Glomerular endothelial cell (primary cell): ENCODE measurements at regions not wholly inside any gene's neighbourhood (a gene's known extent, or its start where the extent isn't known, plus 50 kb on each side); places are given as distances from the start of the nearest gene placed in this dataset.
"Not testable (repeated sequence)": the region's sequence is repeated elsewhere in the genome, so short reads cannot be mapped to it uniquely, and the experiment has no call there.

ENCODE experiments used
- DNase-seq: peaks from one replicate; pipeline ENCODE4 v3.0.0-alpha.2; 2011; ENCODE audit warnings: low read depth, low spot score; ENCODE audit errors: extremely low read depth

DNA sequence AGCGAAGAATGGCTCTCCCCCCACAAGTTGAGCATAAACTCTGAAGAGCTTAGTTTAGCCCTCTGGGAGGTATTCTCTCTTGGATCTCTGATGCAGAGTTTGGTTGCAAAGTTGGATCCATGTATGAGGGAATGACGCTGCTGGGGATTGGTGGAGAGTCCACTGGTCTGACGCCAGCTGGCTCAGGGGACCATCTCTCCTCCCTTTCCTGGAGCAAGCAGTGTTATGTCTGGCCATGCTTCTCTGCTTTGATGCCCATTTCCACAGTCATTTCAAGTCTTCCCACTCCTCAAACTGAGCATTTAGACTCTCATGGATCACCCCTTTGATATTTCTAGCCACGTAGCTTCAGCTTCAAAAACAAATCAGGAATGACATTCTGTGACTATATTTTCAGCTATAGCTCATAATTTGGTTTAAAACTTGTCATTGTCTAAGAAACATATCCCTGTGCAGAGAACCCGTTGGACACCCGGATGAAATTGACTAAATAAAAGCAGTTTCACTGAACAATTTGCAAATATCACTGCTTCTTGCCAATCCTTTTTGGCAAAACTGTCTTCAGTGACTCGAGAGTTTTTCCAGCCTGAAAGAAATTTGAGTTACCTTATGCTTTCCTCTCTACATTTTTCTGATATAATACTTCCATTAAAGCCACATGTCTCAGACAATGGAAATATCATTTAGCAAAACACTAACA, 193.4 kb upstream of the CDH11 start:
- DNase-seq = no peak

DNA sequence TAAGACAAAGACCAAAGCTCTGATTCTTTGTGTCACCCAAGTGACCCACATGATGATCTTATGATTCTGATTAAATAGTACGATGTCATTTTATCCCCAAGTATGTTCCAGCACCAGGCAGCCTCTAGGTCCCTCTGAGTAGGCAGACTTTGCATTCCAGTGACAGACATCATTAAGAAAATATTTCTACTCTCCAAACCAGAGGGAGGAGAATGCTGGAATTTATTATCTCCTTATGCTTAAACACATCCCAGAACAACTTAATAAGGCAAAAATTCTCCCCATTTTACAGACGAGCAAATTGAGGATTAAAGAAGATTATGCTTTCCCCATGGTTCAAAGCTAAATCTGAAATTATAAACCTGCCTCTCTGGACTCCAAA, 192.8 kb upstream of the CDH11 start:
- DNase-seq = no peak

DNA sequence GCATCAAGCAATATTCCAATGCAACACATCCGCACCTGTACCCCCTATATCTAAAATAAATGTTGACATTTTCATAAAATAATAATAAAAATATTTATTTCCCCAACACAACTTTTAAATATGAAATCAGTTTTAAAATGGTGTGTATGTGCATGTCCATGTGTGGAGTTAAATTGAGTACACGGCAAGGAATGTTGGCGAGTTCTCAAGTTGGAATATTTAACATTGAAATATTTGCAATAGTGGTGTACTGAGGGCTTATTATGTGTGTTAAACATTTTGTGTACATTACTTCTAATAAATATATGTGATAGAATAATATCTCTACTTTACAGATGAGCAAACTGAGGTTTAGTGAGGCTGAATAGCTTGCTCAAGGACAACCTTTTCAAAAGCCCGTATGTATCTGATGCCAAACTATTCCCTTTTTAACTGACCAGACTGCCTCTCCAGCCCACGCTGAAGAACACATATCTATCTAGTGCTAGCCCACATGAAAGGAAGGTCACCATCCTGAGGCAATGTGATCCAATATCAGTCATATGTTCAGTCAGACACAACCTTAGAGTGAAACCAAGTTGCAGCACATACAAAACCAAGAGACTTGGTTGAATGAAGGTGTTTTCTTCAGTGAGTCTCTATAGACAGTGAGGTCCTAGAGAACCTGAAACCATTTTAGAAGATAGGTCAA, 192.2 kb upstream of the CDH11 start:
- no peak for DNase-seq

DNA sequence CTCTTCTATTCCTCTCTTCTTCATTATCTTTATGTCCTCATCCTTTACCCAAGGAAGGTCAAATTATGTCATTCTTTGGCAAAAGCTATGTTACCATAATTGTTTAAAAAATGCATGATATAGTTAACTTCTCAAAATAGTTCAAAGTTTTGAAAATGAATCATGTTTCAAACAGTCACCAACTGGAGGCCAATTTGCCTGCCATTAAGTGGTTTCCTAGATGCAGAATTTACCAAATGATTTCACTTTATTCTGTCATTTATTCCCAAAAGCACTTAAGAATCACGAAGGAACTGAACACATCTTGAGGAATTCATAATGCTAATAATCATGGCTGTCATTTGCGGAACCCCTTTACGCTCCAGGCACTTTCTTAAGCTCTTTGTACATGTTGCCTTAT, 190.9 kb upstream of the CDH11 start:
- no peak for DNase-seq

DNA sequence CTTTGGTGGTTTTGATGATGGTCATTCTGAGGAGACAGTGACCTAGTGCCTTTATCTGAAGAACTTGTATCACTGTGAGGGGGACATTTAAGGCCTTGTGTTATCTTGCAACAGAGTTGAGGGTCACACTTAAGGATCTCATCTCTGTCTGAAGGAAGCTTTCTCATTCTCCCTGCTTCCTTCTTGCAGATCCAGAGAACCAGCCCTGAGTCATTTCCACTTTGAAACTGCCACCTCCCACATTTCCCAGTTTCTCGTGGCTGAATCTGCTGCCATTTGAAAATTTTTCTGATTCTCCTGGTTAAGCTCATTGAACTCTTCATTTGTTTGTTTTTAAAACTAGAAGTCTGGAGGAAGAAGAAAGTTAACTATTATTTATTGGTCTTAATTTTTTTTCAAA, 190.2 kb upstream of the CDH11 start:
- no peak for DNase-seq

DNA sequence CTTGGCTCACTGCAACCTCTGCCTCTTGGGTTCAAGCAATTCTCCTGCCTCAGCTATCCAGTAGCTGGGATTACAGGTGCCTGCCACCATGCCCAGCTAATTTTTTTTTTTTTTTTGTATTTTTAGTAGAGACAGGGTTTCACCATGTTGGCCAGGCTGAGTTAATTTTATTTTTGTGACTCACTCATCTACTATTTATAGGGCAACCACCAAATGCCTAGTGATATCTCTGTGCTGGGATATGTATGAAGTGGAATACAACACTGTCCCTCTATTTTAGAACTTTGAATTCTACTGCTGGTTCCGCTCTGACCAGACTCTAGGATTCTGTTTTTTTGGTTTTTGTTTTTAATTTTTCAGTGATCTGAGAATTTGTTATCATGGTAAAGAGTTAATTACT, 188.6 kb upstream of the CDH11 start:
- not testable (repeated sequence) for DNase-seq

DNA sequence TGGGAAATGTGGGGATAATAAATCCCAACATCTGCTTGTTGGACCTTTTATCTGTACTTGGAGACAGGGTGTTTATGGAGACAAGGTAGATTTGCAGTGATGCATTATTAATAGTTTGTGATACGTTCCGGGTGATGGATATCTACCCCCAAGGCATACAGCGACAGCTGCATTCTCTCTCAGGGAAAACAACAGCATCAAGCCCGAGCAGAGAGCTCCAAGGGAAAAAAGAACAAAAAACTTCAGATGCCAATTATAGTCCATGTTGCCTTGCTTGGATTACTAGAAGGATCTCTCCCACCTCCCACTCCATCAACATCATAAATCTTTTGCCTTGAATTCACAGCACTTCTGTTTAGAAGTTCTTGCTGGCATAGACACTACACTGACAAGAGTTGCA, 187.5 kb upstream of the CDH11 start:
- no peak for DNase-seq

DNA sequence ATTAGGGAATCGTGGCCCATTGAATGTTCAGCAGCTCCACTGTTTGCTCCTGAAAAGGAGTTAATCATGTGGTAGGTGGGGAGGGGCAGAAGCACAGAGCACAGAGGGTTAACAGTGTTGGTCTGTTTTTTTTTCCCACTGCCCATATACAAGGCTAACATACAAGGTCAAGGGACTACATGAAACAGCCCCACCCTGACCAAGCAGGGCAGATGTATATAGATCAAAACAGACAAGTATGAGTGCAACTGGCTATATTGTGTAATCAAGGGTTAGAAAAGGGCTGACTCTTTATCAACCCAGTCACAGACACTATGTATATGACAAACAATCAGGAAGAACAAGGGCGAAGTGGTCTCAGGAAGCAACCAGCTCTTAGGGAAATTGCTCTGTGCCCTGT, 186.6 kb upstream of the CDH11 start:
- no peak for DNase-seq

DNA sequence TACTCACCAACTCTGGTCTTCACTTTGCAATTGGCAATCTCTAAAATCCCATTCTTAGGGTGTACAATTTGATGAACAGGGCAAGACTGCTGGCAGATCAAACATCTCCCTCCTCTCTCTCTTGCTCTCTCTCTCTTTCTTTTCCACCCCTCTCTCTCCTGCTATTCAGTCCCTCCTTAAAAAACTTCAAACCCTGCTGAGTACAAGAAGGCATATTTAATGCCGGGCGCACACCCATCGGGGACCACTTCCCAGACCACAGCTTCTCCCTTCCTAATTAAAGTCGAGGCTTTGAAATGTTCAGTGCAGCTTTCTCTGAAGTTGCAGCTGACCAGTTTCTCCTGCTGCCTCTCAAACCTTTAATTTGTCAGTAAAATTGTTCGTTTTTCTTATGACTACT, 185.4 kb upstream of the CDH11 start:
- DNase-seq = no peak

DNA sequence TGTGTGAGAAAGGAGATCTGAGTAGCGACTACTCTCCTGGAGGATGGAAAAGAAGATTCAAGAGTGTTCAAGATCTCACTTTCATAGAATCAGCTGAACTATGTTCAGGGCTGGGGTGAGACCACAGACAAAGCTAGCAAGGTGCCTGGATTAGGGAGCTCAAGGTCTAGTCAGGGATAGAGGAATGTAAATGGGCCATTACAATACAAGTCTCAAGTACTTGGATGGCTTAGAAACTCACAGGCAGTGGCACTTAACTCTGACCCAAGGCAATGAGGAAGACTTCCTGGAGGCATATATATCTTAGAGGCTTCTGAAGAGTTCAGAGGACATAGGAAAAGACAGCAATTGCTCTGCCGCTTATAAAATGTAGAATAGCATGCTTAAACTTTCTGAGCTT, 184.9 kb upstream of the CDH11 start:
- DNase-seq = no peak

DNA sequence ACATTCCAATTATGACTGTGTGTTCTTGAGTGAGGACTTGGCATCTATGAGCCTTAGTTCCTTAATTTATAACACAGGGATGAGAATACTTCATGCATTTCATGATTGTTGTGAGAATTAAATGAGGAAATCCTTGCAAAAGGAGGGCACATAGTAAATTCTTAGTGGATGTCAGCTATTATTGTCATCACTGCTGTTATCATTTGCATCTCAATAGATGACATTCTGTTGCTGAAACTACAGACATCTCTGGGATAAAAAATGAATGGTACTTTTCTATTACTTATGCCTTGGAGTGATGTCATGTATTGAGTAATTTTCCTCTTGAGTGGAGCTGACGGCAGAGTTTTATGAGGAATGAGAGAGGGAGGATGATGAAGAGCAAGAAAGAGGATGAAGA, 184.4 kb upstream of the CDH11 start:
- DNase-seq = no peak

DNA sequence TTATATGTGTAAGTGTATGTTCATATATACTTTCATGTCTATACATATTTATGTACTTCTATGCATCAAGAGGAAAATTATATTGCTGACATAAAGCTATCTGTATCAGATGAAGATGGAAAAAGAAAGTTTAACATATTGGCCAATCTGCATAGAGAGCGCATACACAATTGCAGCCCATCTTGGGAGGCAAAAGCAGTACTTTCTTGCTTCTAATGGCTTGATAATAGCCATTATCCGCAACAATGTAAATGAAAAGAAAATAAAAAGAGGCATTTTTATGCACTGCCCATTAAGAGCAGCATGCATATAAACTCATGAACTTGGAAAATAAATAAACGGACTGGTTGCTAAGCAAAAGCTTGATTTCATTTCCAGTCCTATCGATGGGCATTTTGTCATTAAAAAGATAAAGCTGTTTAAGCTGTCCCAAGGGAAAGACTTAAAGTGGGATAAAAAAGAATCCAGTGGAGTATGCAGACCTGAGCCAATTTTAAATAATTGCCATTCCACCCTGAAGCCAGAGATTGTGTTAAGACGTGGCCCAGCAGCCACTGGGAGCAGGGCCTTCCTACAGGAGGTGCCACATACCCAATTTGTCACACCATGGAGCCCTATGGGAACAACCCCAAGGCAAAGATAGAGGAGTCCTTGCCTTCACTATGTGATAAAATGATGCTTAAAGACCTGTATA, 183.6 kb upstream of the CDH11 start:
- no peak for DNase-seq

DNA sequence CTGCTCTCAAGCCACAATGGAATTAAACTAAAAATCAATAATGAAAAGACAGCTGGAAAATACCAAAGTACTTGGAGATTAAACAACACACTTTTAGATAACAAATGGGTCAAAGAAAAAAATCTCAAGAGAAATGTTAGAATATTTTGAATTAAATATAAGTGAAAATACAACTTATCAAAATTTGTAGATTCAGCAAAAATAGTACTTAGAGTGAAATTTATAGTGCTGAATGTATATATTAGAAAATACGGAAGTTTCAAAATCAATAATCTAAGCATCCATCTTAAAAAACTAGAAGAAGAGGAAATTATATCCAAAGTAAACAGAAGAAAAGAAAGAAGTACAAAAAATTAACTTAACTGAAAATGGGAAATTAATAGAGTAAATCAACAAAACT, 179.2 kb upstream of the CDH11 start:
- DNase-seq = no peak

DNA sequence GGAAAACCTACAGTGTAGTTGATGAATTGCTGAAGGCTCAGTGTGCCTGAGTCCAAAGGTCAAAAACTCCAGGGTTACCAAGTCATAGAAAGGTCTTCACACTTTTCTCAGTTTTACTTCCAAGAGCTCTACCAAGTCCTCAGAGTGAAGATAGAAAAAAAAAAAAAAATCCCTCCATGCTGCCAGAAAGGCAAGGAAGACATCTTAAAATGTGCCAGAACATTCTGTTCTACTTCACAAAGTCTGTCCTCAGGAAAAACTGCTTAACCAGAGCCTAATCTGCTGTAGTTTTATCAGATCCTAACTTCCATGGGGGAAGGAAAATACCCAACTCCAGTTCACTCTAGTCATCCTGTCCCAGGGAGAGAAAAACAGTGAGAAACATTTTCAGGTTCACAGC, 175.6 kb upstream of the CDH11 start:
- DNase-seq = no peak

DNA sequence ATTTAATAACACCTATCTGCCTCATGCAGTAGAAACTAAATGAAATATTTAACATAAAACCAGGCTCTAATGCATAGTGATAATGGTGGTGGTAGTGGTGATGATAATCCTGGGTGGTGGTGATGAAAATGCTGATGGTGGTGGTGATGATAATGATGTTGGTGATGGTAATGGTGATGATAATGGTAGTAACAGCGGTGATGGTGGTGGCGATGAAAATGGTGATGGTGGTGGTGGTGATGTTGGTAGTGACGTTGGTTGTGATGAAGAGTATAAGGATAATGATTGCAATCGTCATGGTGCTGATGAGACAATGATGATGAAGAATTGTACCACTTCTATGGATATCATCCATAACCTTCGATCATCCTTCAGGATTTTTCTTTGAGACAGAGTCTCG, 173.7 kb upstream of the CDH11 start:
- no peak for DNase-seq

DNA sequence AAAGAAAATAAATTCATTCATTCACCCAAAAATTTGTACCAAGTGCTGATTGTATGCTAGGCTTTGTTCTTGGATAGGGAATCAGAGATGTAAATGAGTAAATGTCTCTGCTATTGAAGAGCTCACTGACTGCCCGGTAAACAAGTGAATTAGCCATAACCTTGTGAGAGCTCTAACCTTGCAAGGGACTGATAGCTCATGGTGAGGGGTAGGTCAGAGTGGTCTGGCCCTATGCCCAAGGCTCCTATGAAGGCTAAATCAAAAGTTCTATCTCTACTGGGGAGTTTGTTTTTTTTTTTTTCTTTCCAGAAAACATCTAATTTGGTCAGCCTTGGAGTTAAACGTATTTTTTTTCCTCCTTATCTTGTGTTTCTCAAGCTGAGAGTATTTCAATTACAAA, 172.8 kb upstream of the CDH11 start:
- no peak for DNase-seq

DNA sequence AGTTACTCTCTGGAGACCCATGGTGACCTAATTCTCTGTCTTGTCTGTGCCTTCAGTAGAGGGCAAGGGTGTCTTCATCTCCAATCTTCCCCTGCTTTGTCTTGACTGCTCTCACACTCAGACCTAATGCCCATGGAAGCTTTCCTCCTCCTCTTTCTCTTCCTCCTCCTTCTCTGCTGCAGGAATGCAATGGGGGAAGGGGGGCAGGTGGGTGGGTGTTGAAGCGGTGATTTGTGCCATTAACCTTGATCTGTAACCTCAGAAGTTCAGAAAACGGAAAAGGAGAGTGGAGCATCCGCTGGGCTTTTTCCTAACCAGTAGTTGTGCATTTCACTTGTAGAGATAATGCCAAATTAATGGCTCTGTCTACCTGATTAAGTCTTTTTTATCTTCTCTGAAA, 172.3 kb upstream of the CDH11 start:
- DNase-seq = no peak

DNA sequence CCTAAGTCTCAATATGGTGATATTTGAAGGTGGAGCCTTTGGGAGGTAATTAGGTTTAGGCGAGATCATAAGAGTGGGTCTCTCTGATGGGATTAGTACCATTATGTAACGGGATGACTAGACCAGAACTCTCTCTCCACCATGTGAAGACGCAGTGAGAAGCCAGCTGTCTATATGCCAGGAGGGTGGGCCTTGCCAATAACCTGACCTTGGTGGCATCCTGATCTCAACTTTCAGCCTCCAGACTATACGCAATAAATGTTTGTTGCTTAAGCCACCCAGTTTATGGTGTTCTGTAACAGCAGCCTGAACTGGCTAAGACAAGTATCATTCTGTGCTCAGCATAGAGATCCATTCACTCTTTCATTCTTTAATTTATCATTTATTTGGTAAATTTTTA, 167.2 kb upstream of the CDH11 start:
- DNase-seq = no peak

DNA sequence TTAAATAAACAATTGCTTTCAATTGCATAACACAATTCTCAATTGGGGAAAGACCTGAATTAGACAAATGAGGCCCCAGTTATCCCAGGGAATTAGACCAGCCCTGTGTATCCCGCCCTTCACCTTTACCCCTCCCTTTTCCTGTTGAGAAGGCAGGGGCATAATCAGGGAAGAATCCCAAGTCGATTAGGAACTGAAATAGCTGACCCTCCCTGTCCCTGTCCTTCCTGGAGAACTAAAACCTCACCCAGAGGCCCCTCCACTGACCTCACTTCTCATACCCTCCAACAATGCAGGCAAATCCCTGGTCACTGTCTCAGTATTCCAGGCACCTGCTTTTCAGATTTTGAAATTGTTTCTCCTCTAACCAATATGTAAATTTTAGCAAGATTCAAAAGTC, 165.4 kb upstream of the CDH11 start:
- no peak for DNase-seq

DNA sequence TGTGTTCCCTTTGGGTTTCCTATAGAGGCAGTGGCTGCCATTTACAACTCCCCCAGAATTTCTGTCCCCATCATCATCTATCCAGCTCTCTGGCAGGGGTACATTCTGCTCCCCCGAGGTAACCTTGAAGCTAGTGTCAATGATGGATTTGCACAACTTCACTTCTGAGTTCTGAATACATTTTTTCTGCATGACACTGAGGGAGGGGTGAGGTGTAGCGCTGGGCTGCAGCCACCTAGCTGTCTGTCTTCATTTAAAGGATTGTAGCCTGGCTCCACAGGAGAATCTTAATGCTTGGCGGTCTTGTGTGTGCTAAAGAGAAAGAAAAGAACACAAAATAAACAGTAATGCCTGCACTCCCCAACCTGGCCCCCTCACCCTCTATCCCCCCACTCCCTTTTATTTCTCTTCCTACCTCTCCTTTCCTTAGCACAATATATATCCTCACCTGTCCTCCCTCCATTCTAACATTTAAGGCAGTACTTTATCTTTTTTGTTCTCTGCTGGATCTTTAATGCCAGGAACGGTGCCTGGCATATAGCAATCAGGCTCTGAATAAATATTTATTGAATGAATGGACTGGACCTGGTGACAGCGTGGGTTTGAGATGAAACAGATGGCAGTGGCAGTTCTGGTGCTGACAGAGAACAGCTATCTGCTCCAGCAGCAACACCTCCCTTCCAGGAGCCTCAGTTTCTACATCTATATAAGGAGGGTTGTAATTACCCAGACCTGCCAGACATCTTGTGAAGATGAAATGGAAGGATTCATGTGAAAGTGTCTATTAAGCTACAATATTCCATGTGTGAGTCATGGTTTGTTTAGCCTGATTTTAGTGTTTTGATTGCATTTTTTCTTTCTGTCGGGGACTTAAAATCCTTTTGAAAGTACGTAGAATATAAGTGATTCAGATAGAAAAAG, 163.5 kb upstream of the CDH11 start:
- no peak for DNase-seq

DNA sequence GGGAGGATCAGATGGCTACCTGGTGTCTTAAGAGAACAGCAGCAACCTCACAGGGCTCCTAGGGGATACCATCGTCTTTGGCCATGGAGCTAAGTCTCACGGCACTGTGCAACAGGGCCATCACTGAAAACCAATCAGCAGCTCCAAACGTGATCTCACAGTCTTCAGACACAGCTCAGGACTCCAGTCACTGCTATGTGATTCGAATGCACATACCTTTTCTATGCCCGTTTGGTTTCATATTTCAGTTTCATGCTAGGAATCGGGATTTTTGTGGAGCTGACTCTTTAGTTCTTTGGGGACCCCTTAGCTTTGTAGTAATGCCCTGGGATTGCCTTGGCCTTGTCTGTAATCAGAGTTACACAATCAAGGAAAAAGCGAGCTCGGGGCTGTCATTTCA, 162.8 kb upstream of the CDH11 start:
- no peak for DNase-seq
